Superior temporal gyrus (tissue), 1 donor: ENCODE measurements at regions not wholly inside any gene's neighbourhood (a gene's known extent, or its start where the extent isn't known, plus 50 kb on each side); places are given as distances from the start of the nearest gene placed in this dataset.

Experiments
- DNase-seq: peaks from one replicate; pipeline ENCODE4 v3.0.0-alpha.2; 2016; ENCODE audit errors: extremely low spot score

GRCh38 chr18:71754246-71754645 lies 789.9 kb downstream of the CBLN2 start:
- DNase-seq, result no peak

GRCh38 chr18:71743634-71744033 lies 800.5 kb downstream of the CBLN2 start:
- DNase-seq, result no peak

- DNase-seq, result no peak
Measured at GRCh38 chr18:71729611-71730010, 814.5 kb downstream of the CBLN2 start.

GRCh38 chr18:71727909-71728308 lies 816.2 kb downstream of the CBLN2 start:
- no peak for DNase-seq

GRCh38 chr18:71725256-71725655 lies 818.9 kb downstream of the CBLN2 start:
- DNase-seq, result no peak

- no peak for DNase-seq
Measured at GRCh38 chr18:71707985-71708500, 836.1 kb downstream of the CBLN2 start.

- DNase-seq, result no peak
Measured at GRCh38 chr18:71707400-71707799, 836.7 kb downstream of the CBLN2 start.

- DNase-seq, result no peak
Measured at GRCh38 chr18:71689416-71690160, 854.6 kb downstream of the CBLN2 start.

GRCh38 chr18:71682591-71682990 lies 861.6 kb downstream of the CBLN2 start:
- no peak for DNase-seq

GRCh38 chr18:71678144-71678543 lies 866.0 kb downstream of the CBLN2 start:
- DNase-seq, result no peak

GRCh38 chr18:71673954-71674353 lies 870.2 kb downstream of the CBLN2 start:
- no peak for DNase-seq

GRCh38 chr18:71673498-71673897 lies 870.6 kb downstream of the CBLN2 start:
- no peak for DNase-seq

- DNase-seq, result no peak
Measured at GRCh38 chr18:71666481-71666880, 877.7 kb downstream of the CBLN2 start.

- DNase-seq, result no peak
Measured at GRCh38 chr18:71665131-71665530, 879.0 kb downstream of the CBLN2 start.

- DNase-seq, result no peak
Measured at GRCh38 chr18:71643822-71644221, 900.3 kb downstream of the CBLN2 start.

- no peak for DNase-seq
Measured at GRCh38 chr18:71630696-71631095, 913.4 kb downstream of the CBLN2 start.

GRCh38 chr18:71625556-71626090 lies 918.5 kb downstream of the CBLN2 start:
- DNase-seq, result no peak

- DNase-seq, result no peak
Measured at GRCh38 chr18:71598374-71598773, 945.8 kb downstream of the CBLN2 start.

- DNase-seq, result no peak
Measured at GRCh38 chr18:71597219-71597618, 946.9 kb downstream of the CBLN2 start.

GRCh38 chr18:71583252-71583651 lies 960.9 kb downstream of the CBLN2 start:
- no peak for DNase-seq

GRCh38 chr18:71554686-71555085 lies 989.5 kb downstream of the CBLN2 start:
- no peak for DNase-seq

- no peak for DNase-seq
Measured at GRCh38 chr18:71541643-71542042, 1002.5 kb downstream of the CBLN2 start.

- DNase-seq, result no peak
Measured at GRCh38 chr18:71529703-71530303, 1014.3 kb downstream of the CBLN2 start.
